ENCODE measurements at regions not wholly inside any gene's neighbourhood (a gene's known extent, or its start where the extent isn't known, plus 50 kb on each side); places are given as distances from the start of the nearest gene placed in this dataset.

- TF ChIP-seq POLR2A (IDR thresholded peaks at IDR 0.05) (no peak), CTCF (IDR thresholded peaks at IDR 0.05 in 4 of 5, conservative IDR thresholded peaks at IDR 0.05 in 1 of 5) (no peak)
These were observed 368.9 kb downstream of the BUD13 start for GRCh38 chr11:116403794-116404461.

Measured in gastrocnemius medialis (tissue), 4 donors.